IMR-90 (cell line): ENCODE measurements at regions not wholly inside any gene's neighbourhood (a gene's known extent, or its start where the extent isn't known, plus 50 kb on each side); places are given as distances from the start of the nearest gene placed in this dataset.
A peak's percentile ranks its signal among the peaks of the same experiment; 100 is the strongest.

Source experiments
- ATAC-seq: fragments of 200-7000 bp; cut with Tn5 transposase; 2 replicates; pipeline ENCODE4 v1.9.1; 2020; ENCODE audit warnings: low read depth, mild to moderate bottlenecking, moderate library complexity
- BruUV-seq: library from RNA; stranded (reverse); fragments of 400-500 nt; replicated peaks from 2 replicates; lab custom pipeline; 2021; lab: Mats Ljungman, UMichigan
- CTCF ChIA-PET: fragments of 300-600 bp; formaldehyde crosslinking; extraction: SDS; loops from one replicate; lab custom pipeline; 2021; ENCODE audit warnings: antibody characterized with exemption; lab: Yijun Ruan, JAX
- POLR2A ChIA-PET: fragments of 300-600 bp; sonication (Branson Sonifier 250); formaldehyde crosslinking; loops from one replicate; lab custom pipeline; 2022; ENCODE audit warnings: antibody characterized with exemption; ENCODE audit not compliant: unreplicated experiment; lab: Charles Lee
- DNase-seq: peaks from one replicate; pipeline ENCODE4 v3.0.0; 2013
- H2AFZ ChIP-seq: replicated peaks from 2 replicates; pipeline ENCODE3; 2013; ENCODE audit warnings: low read length, mild to moderate bottlenecking; ENCODE audit not compliant: poor library complexity
- H2AK5ac ChIP-seq: 2 replicates; pipeline ENCODE4 v1.6.1; 2013; ENCODE audit warnings: low read depth, low read length, inconsistent platforms
- H2AK9ac ChIP-seq: replicated peaks from 2 replicates; pipeline ENCODE3; 2013; ENCODE audit warnings: mild to moderate bottlenecking, low read depth, low read length, moderate library complexity; ENCODE audit not compliant: poor library complexity
- H2BK120ac ChIP-seq: 2 replicates; pipeline ENCODE4 v1.6.1; 2013; ENCODE audit warnings: low read depth, low read length, inconsistent platforms
- H2BK15ac ChIP-seq: 3 replicates; pipeline ENCODE4 v1.6.1; 2013; ENCODE audit warnings: low read depth, low read length, inconsistent platforms
- H2BK20ac ChIP-seq: 2 replicates; pipeline ENCODE4 v1.6.1; 2013; ENCODE audit warnings: low read depth, mild to moderate bottlenecking, inconsistent platforms, low read length, moderate library complexity
- H2BK5ac ChIP-seq: 2 replicates; pipeline ENCODE4 v1.6.1; 2013; ENCODE audit warnings: mild to moderate bottlenecking, low read depth, low read length, inconsistent platforms; ENCODE audit not compliant: poor library complexity, severe bottlenecking
- H3K14ac ChIP-seq: replicated peaks from 2 replicates; pipeline ENCODE4 v1.6.1; 2013; ENCODE audit warnings: low read depth, low read length, inconsistent platforms
- H3K18ac ChIP-seq: 2 replicates; pipeline ENCODE4 v1.6.1; 2013; ENCODE audit warnings: low read depth, low read length, control low read depth
- H3K23ac ChIP-seq: 2 replicates; pipeline ENCODE4 v1.6.1; 2013; ENCODE audit warnings: low read depth, low read length, inconsistent platforms
- H3K27ac ChIP-seq: 2 replicates; pipeline ENCODE4 v1.5.1; 2013; ENCODE audit warnings: mild to moderate bottlenecking, control low read depth, low read length; ENCODE audit not compliant: insufficient read depth
- H3K27me3 ChIP-seq: 2 replicates; pipeline ENCODE4 v1.6.1; 2013; ENCODE audit warnings: low read length; ENCODE audit not compliant: control insufficient read depth, insufficient read depth
- H3K36me3 ChIP-seq: 2 replicates; pipeline ENCODE4 v1.6.1; 2013; ENCODE audit warnings: low read length, mixed read lengths; ENCODE audit not compliant: control insufficient read depth, insufficient read depth
- H3K4ac ChIP-seq: 2 replicates; pipeline ENCODE4 v1.6.1; 2013; ENCODE audit warnings: low read depth, low read length, inconsistent platforms
- H3K4me1 ChIP-seq: 2 replicates; pipeline ENCODE4 v1.6.1; 2013; ENCODE audit warnings: low read length, mixed read lengths; ENCODE audit not compliant: control insufficient read depth, insufficient read depth
- H3K4me2 ChIP-seq: 2 replicates; pipeline ENCODE4 v1.6.1; 2013; ENCODE audit warnings: low read depth, mild to moderate bottlenecking, control low read depth, low read length, moderate library complexity
- H3K4me3 ChIP-seq: 2 replicates; pipeline ENCODE4 v1.5.1; 2013; ENCODE audit warnings: low read depth, mild to moderate bottlenecking, control low read depth, low read length, moderate library complexity; ENCODE audit not compliant: insufficient read depth
- H3K56ac ChIP-seq: 2 replicates; pipeline ENCODE4 v1.6.1; 2013; ENCODE audit warnings: low read length, inconsistent platforms; ENCODE audit not compliant: insufficient read depth; ENCODE audit errors: extremely low read depth
- H3K79me1 ChIP-seq, 2 experiments: 2 replicates each; pipeline ENCODE4 v1.6.1; 2013; ENCODE audit warnings: low read length in 2 of 2, inconsistent platforms in 1 of 2, low read depth in 1 of 2
- H3K9ac ChIP-seq: 2 replicates; pipeline ENCODE4 v1.6.1; 2013; ENCODE audit warnings: low read depth, low read length, control low read depth
- H3K9me1 ChIP-seq: 2 replicates; pipeline ENCODE4 v1.6.1; 2013; ENCODE audit warnings: low read length, inconsistent platforms; ENCODE audit not compliant: insufficient read depth
- H3K9me3 ChIP-seq: 2 replicates; pipeline ENCODE4 v1.6.1; 2013; ENCODE audit warnings: low read length; ENCODE audit not compliant: control insufficient read depth, insufficient read depth
- H4K20me1 ChIP-seq: 2 replicates; pipeline ENCODE4 v1.6.1; 2013; ENCODE audit warnings: low read length, inconsistent platforms; ENCODE audit not compliant: insufficient read depth
- H4K5ac ChIP-seq: 2 replicates; pipeline ENCODE4 v1.6.1; 2013; ENCODE audit warnings: mild to moderate bottlenecking, low read depth, low read length, control low read depth
- H4K8ac ChIP-seq, 2 experiments: 2 replicates each; pipeline ENCODE4 v1.6.1; 2013; ENCODE audit warnings: low read depth in 2 of 2, low read length in 2 of 2, control low read depth in 1 of 2, inconsistent platforms in 1 of 2
- H4K91ac ChIP-seq: 2 replicates; pipeline ENCODE4 v1.6.1; 2013; ENCODE audit warnings: low read depth, low read length, inconsistent platforms; ENCODE audit not compliant: insufficient read depth
- RFX5 ChIP-seq: IDR thresholded peaks from 2 replicates; pipeline ENCODE4 v1.8.0; 2012; ENCODE audit warnings: low read depth, mild to moderate bottlenecking, low read length, moderate library complexity
- WGBS, 2 experiments: methylation state at CpG; one replicate each; pipeline versions ENCODE4 v1.1.5 to v1.1.7; 2013; ENCODE audit warnings: missing lambda C conversion rate in 2 of 2; ENCODE audit not compliant: insufficient read length in 1 of 2; ENCODE audit errors: extremely low coverage in 2 of 2; 5-methylcytosine and 5-hydroxymethylcytosine counted together
- dilution Hi-C: fragments of 300-500 bp; cut with HindIII; formaldehyde crosslinking; loops from one replicate; pipeline ENCODE4 v1.14.3; 2018; ENCODE audit warnings: low sequenced_read_pairs; ENCODE audit not compliant: unreplicated experiment
- in situ Hi-C: fragments of 300-500 bp; cut with MboI; formaldehyde crosslinking; loops from 3 replicates; pipeline ENCODE4 v1.14.3; 2019; ENCODE audit warnings: low sequenced_read_pairs, inconsistent platforms, mixed read lengths
- intact Hi-C: fragments of 100-400 bp; cut with micrococcal nuclease; formaldehyde crosslinking; loops from 2 replicates; pipeline ENCODE4 v1.10.0; 2022

- peak; percentile 14 for DNase-seq
- Histone ChIP-seq H2AK9ac (no peak overlapping the region), H3K27ac (no peak overlapping the region), H3K56ac (no peak overlapping the region), H3K9ac (no peak overlapping the region), H3K27me3 (no peaks in the 10 kb centered on the region), H3K14ac (no peak overlapping the region), H2AFZ (no peak overlapping the region), H3K4me1 (no peaks in the 10 kb centered on the region), H3K18ac (no peak overlapping the region), H2BK5ac (no peak overlapping the region), H4K20me1 (no peaks in the 10 kb centered on the region), H3K79me1 (no peaks in the 10 kb centered on the region), H3K4me3 (no peak overlapping the region), H3K9me1 (no peaks in the 10 kb centered on the region), H2BK120ac (no peak overlapping the region), H3K23ac (no peak overlapping the region), H2BK20ac (no peak overlapping the region), H3K4ac (no peak overlapping the region), H3K4me2 (no peak overlapping the region), H4K5ac (no peak overlapping the region), H2AK5ac (no peak overlapping the region), H4K91ac (no peak overlapping the region), H2BK15ac (no peak overlapping the region), H3K9me3 (no peaks in the 10 kb centered on the region), H3K36me3 (no peaks in the 10 kb centered on the region), H4K8ac (no peak overlapping the region)
- CTCF ChIA-PET, result no interaction called here
- TF ChIP-seq RFX5, result no peak
- POLR2A ChIA-PET, result no interaction called here
- dilution Hi-C loops (no loop called here), intact Hi-C loops (no loop called here), in situ Hi-C loops (no loop called here)
- no peak for ATAC-seq
- WGBS, 2 experiments, result 40% methylated on average over 1 of the region's 6 CpGs; no CpG with 5 or more reads in 1 of the 2 experiments
- no TSS peak for BruUV-seq
These were observed 212.2 kb upstream of the ATP2B1 start for GRCh38 chr12:89920866-89921265.
